ENCODE measurements at regions not wholly inside any gene's neighbourhood (a gene's known extent, or its start where the extent isn't known, plus 50 kb on each side); places are given as distances from the start of the nearest gene placed in this dataset.

DNA sequence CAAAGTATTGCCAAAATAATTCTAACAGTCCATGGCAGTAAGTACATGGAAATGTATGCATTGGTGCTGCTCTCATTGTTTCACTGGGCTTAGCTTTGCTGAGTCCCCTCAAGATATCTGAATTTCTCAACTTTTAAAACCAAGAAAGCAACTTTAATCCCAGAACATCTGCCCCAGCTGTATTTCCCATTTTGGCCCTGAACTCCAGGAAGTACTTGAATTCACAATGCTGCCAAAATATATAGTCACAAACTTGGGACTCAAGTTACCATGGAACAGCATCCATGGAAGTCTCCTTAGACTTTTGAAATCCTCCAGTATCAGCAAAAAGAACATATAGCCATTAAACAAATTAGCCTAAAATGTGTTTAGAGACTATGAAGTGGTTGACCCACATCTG lies 78.5 kb upstream of the FLRT2 start:
- no peak overlapping the region for H3K9ac ChIP-seq (ENCODE audit: low read length in 5 of 5)
- H3K4me1 ChIP-seq (ENCODE audit: control insufficient read depth in 5 of 5, insufficient read depth in 5 of 5, low read length in 5 of 5): peaks cover 0 to 6% (median 0%) of the 10 kb centered on the region in 5 donors
- no peak overlapping the region for H3K4me3 ChIP-seq (ENCODE audit: low read depth in 1 of 5, low read length in 5 of 5)
- H3K27me3 ChIP-seq (ENCODE audit: control insufficient read depth in 5 of 5, insufficient read depth in 4 of 5, low read length in 5 of 5): no peaks in the 10 kb centered on the region
- H3K27ac ChIP-seq (ENCODE audit: low read depth, low read length): no peak overlapping the region
- no peaks in the 10 kb centered on the region for H3K9me3 ChIP-seq (ENCODE audit: control insufficient read depth in 5 of 5, low read length in 5 of 5)
- H3K36me3 ChIP-seq (ENCODE audit: control insufficient read depth in 5 of 5, insufficient read depth in 5 of 5, low read length in 5 of 5): no peaks in the 10 kb centered on the region

DNA sequence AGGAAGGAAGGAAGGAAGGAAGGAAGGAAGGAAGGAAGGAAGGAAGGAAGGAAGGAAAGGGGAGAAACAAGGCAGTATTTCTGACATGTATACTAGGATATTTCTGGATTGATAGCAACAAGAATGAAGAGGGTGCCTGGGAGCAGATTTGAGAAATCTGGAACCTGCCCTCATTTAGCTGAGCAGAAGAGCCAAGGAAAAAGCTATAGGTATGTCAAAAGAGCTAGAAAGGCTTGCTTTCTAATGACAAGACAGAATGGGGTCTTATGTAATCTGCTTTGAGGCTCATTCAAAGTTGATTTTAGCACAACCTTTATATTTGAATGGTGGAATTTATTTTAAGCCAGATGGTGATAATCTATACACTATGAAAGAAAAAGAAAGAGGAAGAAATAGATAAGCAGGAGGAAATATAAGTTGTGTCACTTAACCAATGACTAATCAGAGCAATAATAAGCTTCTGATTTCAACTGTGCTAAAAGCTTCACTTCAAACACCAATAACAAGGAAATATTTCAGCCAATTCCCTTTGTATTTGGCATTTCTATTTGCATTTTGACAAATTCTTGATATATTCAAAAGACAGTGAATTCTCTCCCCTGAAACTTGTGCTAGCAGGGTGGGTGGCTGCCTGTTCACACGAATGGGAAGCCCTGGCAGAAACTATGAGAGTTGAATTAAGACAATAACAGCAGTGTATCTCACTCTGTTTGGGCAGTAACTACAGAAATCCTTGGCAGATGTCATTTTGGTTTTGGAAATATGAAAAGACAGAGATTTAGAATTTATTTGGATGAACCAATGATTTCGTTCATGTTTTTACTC lies 76.3 kb upstream of the FLRT2 start:
- Histone ChIP-seq H3K27ac (ENCODE audit: low read depth, low read length) (peak overlapping the region; percentile 41), H3K36me3 (ENCODE audit: control insufficient read depth in 5 of 5, insufficient read depth in 5 of 5, low read length in 5 of 5) (no peaks in the 10 kb centered on the region), H3K9me3 (ENCODE audit: control insufficient read depth in 5 of 5, low read length in 5 of 5) (no peaks in the 10 kb centered on the region), H3K4me3 (ENCODE audit: low read depth in 1 of 5, low read length in 5 of 5) (no peak overlapping the region), H3K27me3 (ENCODE audit: control insufficient read depth in 5 of 5, insufficient read depth in 4 of 5, low read length in 5 of 5) (no peaks in the 10 kb centered on the region), H3K9ac (ENCODE audit: low read length in 5 of 5) (no peak overlapping the region), H3K4me1 (ENCODE audit: control insufficient read depth in 5 of 5, insufficient read depth in 5 of 5, low read length in 5 of 5) (peaks cover 0 to 6% (median 0%) of the 10 kb centered on the region in 5 donors)

- Histone ChIP-seq H3K4me3 (ENCODE audit: low read depth in 1 of 5, low read length in 5 of 5) (no peak overlapping the region), H3K27me3 (ENCODE audit: control insufficient read depth in 5 of 5, insufficient read depth in 4 of 5, low read length in 5 of 5) (no peaks in the 10 kb centered on the region), H3K27ac (ENCODE audit: low read depth, low read length) (peak overlapping the region; percentile 41), H3K4me1 (ENCODE audit: control insufficient read depth in 5 of 5, insufficient read depth in 5 of 5, low read length in 5 of 5) (peaks cover 0 to 6% (median 0%) of the 10 kb centered on the region in 5 donors), H3K9me3 (ENCODE audit: control insufficient read depth in 5 of 5, low read length in 5 of 5) (no peaks in the 10 kb centered on the region), H3K9ac (ENCODE audit: low read length in 5 of 5) (no peak overlapping the region), H3K36me3 (ENCODE audit: control insufficient read depth in 5 of 5, insufficient read depth in 5 of 5, low read length in 5 of 5) (no peaks in the 10 kb centered on the region)
Observed at GRCh38 chr14:85454226-85454813, 75.6 kb upstream of the FLRT2 start.

DNA sequence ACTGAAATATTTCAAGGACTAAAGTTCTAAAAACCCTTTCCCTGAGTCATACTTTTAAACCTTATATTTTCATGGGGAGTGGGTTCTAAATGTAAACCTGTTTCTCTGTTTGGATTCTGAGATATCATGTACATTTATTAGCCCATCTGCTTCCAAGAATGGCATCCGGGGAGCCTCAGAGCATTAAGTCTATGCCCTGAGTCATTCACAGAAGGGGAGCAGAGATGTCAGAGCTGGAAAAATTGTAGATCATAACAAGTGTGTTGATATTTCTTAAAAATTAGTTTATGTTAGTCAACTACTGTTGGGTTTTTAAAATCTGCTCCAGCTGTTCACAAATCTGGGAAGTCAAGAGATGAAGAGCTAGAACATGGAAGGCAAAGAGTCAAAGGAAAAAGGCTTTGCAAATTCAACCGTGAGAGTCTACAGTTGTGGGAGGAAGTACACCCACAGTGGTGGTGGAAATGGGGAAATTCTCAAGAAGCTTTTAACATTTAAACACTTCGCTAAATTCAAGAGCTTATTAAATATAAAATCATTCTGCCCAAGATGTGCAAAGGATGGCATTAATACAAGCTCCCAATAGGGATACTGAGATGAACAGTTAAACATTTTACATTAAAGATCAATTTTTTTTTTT lies 70.5 kb upstream of the FLRT2 start:
- Histone ChIP-seq H3K36me3 (ENCODE audit: control insufficient read depth in 5 of 5, insufficient read depth in 5 of 5, low read length in 5 of 5) (no peaks in the 10 kb centered on the region), H3K27me3 (ENCODE audit: control insufficient read depth in 5 of 5, insufficient read depth in 4 of 5, low read length in 5 of 5) (no peaks in the 10 kb centered on the region), H3K4me1 (ENCODE audit: control insufficient read depth in 5 of 5, insufficient read depth in 5 of 5, low read length in 5 of 5) (peaks cover 0 to 24% (median 16%) of the 10 kb centered on the region in 5 donors), H3K9ac (ENCODE audit: low read length in 5 of 5) (no peak overlapping the region), H3K27ac (ENCODE audit: low read depth, low read length) (no peak overlapping the region), H3K4me3 (ENCODE audit: low read depth in 1 of 5, low read length in 5 of 5) (no peak overlapping the region), H3K9me3 (ENCODE audit: control insufficient read depth in 5 of 5, low read length in 5 of 5) (no peaks in the 10 kb centered on the region)

- Histone ChIP-seq H3K36me3 (ENCODE audit: control insufficient read depth in 5 of 5, insufficient read depth in 5 of 5, low read length in 5 of 5) (no peaks in the 10 kb centered on the region), H3K27me3 (ENCODE audit: control insufficient read depth in 5 of 5, insufficient read depth in 4 of 5, low read length in 5 of 5) (no peaks in the 10 kb centered on the region), H3K4me3 (ENCODE audit: low read depth in 1 of 5, low read length in 5 of 5) (no peak overlapping the region), H3K9me3 (ENCODE audit: control insufficient read depth in 5 of 5, low read length in 5 of 5) (peaks cover 0 to 2% (median 0%) of the 10 kb centered on the region in 5 donors), H3K27ac (ENCODE audit: low read depth, low read length) (no peak overlapping the region), H3K4me1 (ENCODE audit: control insufficient read depth in 5 of 5, insufficient read depth in 5 of 5, low read length in 5 of 5) (peaks cover 0 to 27% (median 16%) of the 10 kb centered on the region in 5 donors), H3K9ac (ENCODE audit: low read length in 5 of 5) (no peak overlapping the region)
Observed at GRCh38 chr14:85461432-85462133, 68.4 kb upstream of the FLRT2 start.

- Histone ChIP-seq H3K36me3 (ENCODE audit: control insufficient read depth in 5 of 5, insufficient read depth in 5 of 5, low read length in 5 of 5) (no peaks in the 10 kb centered on the region), H3K9me3 (ENCODE audit: control insufficient read depth in 5 of 5, low read length in 5 of 5) (peaks cover 0 to 2% (median 0%) of the 10 kb centered on the region in 5 donors), H3K4me3 (ENCODE audit: low read depth in 1 of 5, low read length in 5 of 5) (no peak overlapping the region), H3K27me3 (ENCODE audit: control insufficient read depth in 5 of 5, insufficient read depth in 4 of 5, low read length in 5 of 5) (no peaks in the 10 kb centered on the region), H3K9ac (ENCODE audit: low read length in 5 of 5) (no peak overlapping the region), H3K27ac (ENCODE audit: low read depth, low read length) (peak overlapping the region; percentile 56), H3K4me1 (ENCODE audit: control insufficient read depth in 5 of 5, insufficient read depth in 5 of 5, low read length in 5 of 5) (peaks cover 0 to 27% (median 16%) of the 10 kb centered on the region in 5 donors)
Observed at GRCh38 chr14:85463512-85463911, 66.4 kb upstream of the FLRT2 start.

GRCh38 chr14:85464135-85464895 lies 65.6 kb upstream of the FLRT2 start:
- Histone ChIP-seq H3K4me3 (ENCODE audit: low read depth in 1 of 5, low read length in 5 of 5) (no peak overlapping the region), H3K36me3 (ENCODE audit: control insufficient read depth in 5 of 5, insufficient read depth in 5 of 5, low read length in 5 of 5) (no peaks in the 10 kb centered on the region), H3K9me3 (ENCODE audit: control insufficient read depth in 5 of 5, low read length in 5 of 5) (peaks cover 0 to 2% (median 0%) of the 10 kb centered on the region in 5 donors), H3K27ac (ENCODE audit: low read depth, low read length) (peak overlapping the region; percentile 56), H3K9ac (ENCODE audit: low read length in 5 of 5) (no peak overlapping the region), H3K4me1 (ENCODE audit: control insufficient read depth in 5 of 5, insufficient read depth in 5 of 5, low read length in 5 of 5) (peaks cover 0 to 27% (median 16%) of the 10 kb centered on the region in 5 donors), H3K27me3 (ENCODE audit: control insufficient read depth in 5 of 5, insufficient read depth in 4 of 5, low read length in 5 of 5) (no peaks in the 10 kb centered on the region)

GRCh38 chr14:85466678-85467077 lies 63.3 kb upstream of the FLRT2 start:
- H3K27me3 ChIP-seq (ENCODE audit: control insufficient read depth in 5 of 5, insufficient read depth in 4 of 5, low read length in 5 of 5): no peaks in the 10 kb centered on the region
- no peak overlapping the region for H3K4me3 ChIP-seq (ENCODE audit: low read depth in 1 of 5, low read length in 5 of 5)

DNA sequence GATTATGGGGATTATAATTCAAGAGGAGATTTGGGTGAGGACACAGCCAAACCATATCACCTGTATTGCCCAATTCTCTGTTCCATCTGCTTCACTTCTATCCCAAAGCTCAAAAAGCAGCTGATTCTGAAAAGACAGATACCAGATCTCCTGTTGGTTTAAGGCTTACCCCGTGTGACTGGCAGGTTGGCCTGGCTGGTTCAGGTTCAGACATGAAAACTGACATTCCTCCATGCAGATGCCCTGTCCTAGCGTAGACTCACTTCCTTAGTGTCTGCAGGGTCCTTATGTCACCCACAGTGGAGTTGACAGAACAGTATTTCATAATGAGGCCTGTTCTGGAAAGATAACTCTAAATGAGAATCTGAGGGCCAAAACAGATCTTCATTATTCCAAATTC lies 61.1 kb upstream of the FLRT2 start:
- Histone ChIP-seq H3K4me3 (ENCODE audit: low read depth in 1 of 5, low read length in 5 of 5) (no peak overlapping the region), H3K27ac (ENCODE audit: low read depth, low read length) (no peak overlapping the region), H3K4me1 (ENCODE audit: control insufficient read depth in 5 of 5, insufficient read depth in 5 of 5, low read length in 5 of 5) (peaks cover 0 to 13% (median 4%) of the 10 kb centered on the region in 5 donors), H3K9ac (ENCODE audit: low read length in 5 of 5) (no peak overlapping the region), H3K27me3 (ENCODE audit: control insufficient read depth in 5 of 5, insufficient read depth in 4 of 5, low read length in 5 of 5) (no peaks in the 10 kb centered on the region), H3K36me3 (ENCODE audit: control insufficient read depth in 5 of 5, insufficient read depth in 5 of 5, low read length in 5 of 5) (no peaks in the 10 kb centered on the region), H3K9me3 (ENCODE audit: control insufficient read depth in 5 of 5, low read length in 5 of 5) (peaks cover 0 to 2% (median 0%) of the 10 kb centered on the region in 5 donors)

More at GRCh38 chr14:85466678-85467077, 63.3 kb upstream of the FLRT2 start:
- Histone ChIP-seq H3K4me1 (ENCODE audit: control insufficient read depth in 5 of 5, insufficient read depth in 5 of 5, low read length in 5 of 5) (peaks cover 0 to 25% (median 12%) of the 10 kb centered on the region in 5 donors), H3K36me3 (ENCODE audit: control insufficient read depth in 5 of 5, insufficient read depth in 5 of 5, low read length in 5 of 5) (no peaks in the 10 kb centered on the region), H3K9ac (ENCODE audit: low read length in 5 of 5) (no peak overlapping the region), H3K27ac (ENCODE audit: low read depth, low read length) (no peak overlapping the region), H3K9me3 (ENCODE audit: control insufficient read depth in 5 of 5, low read length in 5 of 5) (peaks cover 0 to 2% (median 0%) of the 10 kb centered on the region in 5 donors)
